A549 (cell line): ENCODE measurements at regions not wholly inside any gene's neighbourhood (a gene's known extent, or its start where the extent isn't known, plus 50 kb on each side); places are given as distances from the start of the nearest gene placed in this dataset.

Experiments used
- ATAC-seq, 2 experiments: fragments of 200-7000 bp in 1 of 2; fragments of >200 bp in 1 of 2; cut with Nextera tagmentation in 1 of 2; cut with Tn5 transposase in 1 of 2; 3 replicates each; pipeline versions ENCODE4 v1.8.0 to v1.9.1; 2018 to 2020; ENCODE audit warnings: mild to moderate bottlenecking in 1 of 2, moderate library complexity in 1 of 2
- CTCF ChIA-PET: fragments of 300-600 bp; sonication (Branson Sonifier 250); formaldehyde crosslinking; extraction: SDS; loops from one replicate; lab custom pipeline; 2021; ENCODE audit warnings: antibody characterized with exemption, inconsistent platforms; lab: Yijun Ruan, JAX
- POLR2A ChIA-PET: fragments of 350-600 bp; formaldehyde crosslinking; extraction: SDS; loops from one replicate; lab custom pipeline; 2021; ENCODE audit warnings: antibody characterized with exemption, inconsistent platforms; lab: Yijun Ruan, JAX
- DNase-seq, 2 experiments: peaks; one replicate each; pipeline versions ENCODE4 v3.0.0 to v3.0.0-alpha.2; 2011 to 2016; ENCODE audit warnings: low read depth in 1 of 2, low spot score in 1 of 2
- FAIRE-seq: peaks from 2 replicates; lab custom pipeline; 2011; peaks lifted over from hg19 to GRCh38; lab: Jason Lieb, UNC
- H3K27ac ChIP-seq, 2 experiments: fragments of >200 bp; sonication (Bioruptor Twin); formaldehyde crosslinking; 3 replicates each; pipeline ENCODE4 v1.5.1; 2016 to 2017
- H3K4me1 ChIP-seq: fragments of >200 bp; sonication (Bioruptor Twin); formaldehyde crosslinking; 3 replicates; pipeline ENCODE4 v1.6.1; 2016
- H3K4me2 ChIP-seq: fragments of >200 bp; sonication (Bioruptor Twin); formaldehyde crosslinking; 3 replicates; pipeline ENCODE4 v1.6.1; 2016
- H3K4me3 ChIP-seq: fragments of >200 bp; sonication (Bioruptor Twin); formaldehyde crosslinking; 3 replicates; pipeline ENCODE4 v1.5.1; 2016
- H3K9me3 ChIP-seq: fragments of >200 bp; sonication (Bioruptor Twin); formaldehyde crosslinking; 3 replicates; pipeline ENCODE4 v1.6.1; 2016
- BHLHE40 ChIP-seq: IDR thresholded peaks from 2 replicates; pipeline ENCODE4 v1.6.1; 2012; ENCODE audit warnings: low read depth, low read length, inconsistent platforms
- CBX2 ChIP-seq: fragments of 200-600 bp; sonication (generic); IDR thresholded peaks from 2 replicates; pipeline ENCODE4 v1.6.1; 2016; ENCODE audit warnings: low read depth, mild to moderate bottlenecking, borderline replicate concordance
- CBX8 ChIP-seq: fragments of 200-600 bp; sonication (generic); IDR thresholded peaks from 2 replicates; pipeline ENCODE4 v1.6.1; 2016
- CEBPB ChIP-seq, 2 experiments: fragments of >200 bp in 1 of 2; sonication (Bioruptor Twin) in 1 of 2; formaldehyde crosslinking in 1 of 2; IDR thresholded peaks; 2 replicates each; pipeline ENCODE4 v1.6.1; 2012 to 2016
- CHD4 ChIP-seq: fragments of 200-600 bp; sonication (generic); IDR thresholded peaks from 2 replicates; pipeline ENCODE4 v1.6.1; 2016; ENCODE audit warnings: antibody characterized with exemption, mild to moderate bottlenecking, borderline replicate concordance
- EHF ChIP-seq: fragments of 250-450 bp; sonication (Bioruptor Pico); IDR thresholded peaks from 2 replicates; pipeline ENCODE4 v1.5.0; 2020; ENCODE audit warnings: mild to moderate bottlenecking
- FOSL2 ChIP-seq, 2 experiments: fragments of 450-650 bp in 1 of 2; fragments of >200 bp in 1 of 2; sonication (Bioruptor Twin) in 1 of 2; formaldehyde crosslinking; IDR thresholded peaks; 2 replicates each; pipeline versions ENCODE4 v1.5.0 to v1.6.1; 2016 to 2020; ENCODE audit warnings: mild to moderate bottlenecking in 1 of 2, moderate library complexity in 1 of 2
- HEYL ChIP-seq: fragments of 250-450 bp; sonication (Bioruptor Pico); IDR thresholded peaks from 2 replicates; pipeline ENCODE4 v1.8.0; 2021; ENCODE audit warnings: mild to moderate bottlenecking, moderate library complexity
- HOXB5 ChIP-seq: fragments of 250-450 bp; sonication (Bioruptor Pico); IDR thresholded peaks from 2 replicates; pipeline ENCODE4 v1.5.0; 2020; ENCODE audit warnings: mild to moderate bottlenecking, moderate library complexity
- JUNB ChIP-seq: fragments of >200 bp; sonication (Bioruptor Twin); formaldehyde crosslinking; IDR thresholded peaks from 2 replicates; pipeline ENCODE4 v1.6.1; 2016
- KDM1A ChIP-seq: fragments of 200-600 bp; sonication (generic); IDR thresholded peaks from 2 replicates; pipeline ENCODE4 v1.6.1; 2016; ENCODE audit warnings: low read depth, mild to moderate bottlenecking
- KDM5A ChIP-seq: fragments of 200-600 bp; sonication (generic); IDR thresholded peaks from 2 replicates; pipeline ENCODE4 v1.6.1; 2016; ENCODE audit warnings: antibody characterized with exemption, mild to moderate bottlenecking
- MAFK ChIP-seq: fragments of 450-650 bp; IDR thresholded peaks from 2 replicates; pipeline ENCODE4 v1.6.1; 2014; ENCODE audit not compliant: partially characterized antibody
- MYC ChIP-seq: IDR thresholded peaks from 2 replicates; pipeline ENCODE4 v1.6.1; 2012; ENCODE audit warnings: mild to moderate bottlenecking, inconsistent platforms, low read length, improper control_type of control experiment, borderline replicate concordance
- NFE2L2 ChIP-seq: fragments of 150-350 bp; conservative IDR thresholded peaks from 2 replicates; pipeline ENCODE4 v1.6.1; 2014; ENCODE audit warnings: low read length
- NPAS2 ChIP-seq: fragments of 250-450 bp; sonication (Bioruptor Pico); IDR thresholded peaks from 2 replicates; pipeline ENCODE4 v1.8.0; 2022; ENCODE audit warnings: mild to moderate bottlenecking, moderate library complexity, borderline replicate concordance
- NR3C1 ChIP-seq: fragments of >200 bp; sonication (Bioruptor Twin); formaldehyde crosslinking; IDR thresholded peaks from 3 replicates; pipeline ENCODE4 v1.6.1; 2017
- POLR2A ChIP-seq: IDR thresholded peaks from 2 replicates; pipeline ENCODE4 v1.6.1; 2012; ENCODE audit warnings: mild to moderate bottlenecking, low read length
- POLR2AphosphoS2 ChIP-seq: conservative IDR thresholded peaks from 2 replicates; pipeline ENCODE4 v1.6.1; 2012; ENCODE audit warnings: low read length, improper control_type of control experiment, inconsistent platforms
- RAD21 ChIP-seq, 2 experiments: fragments of >200 bp in 1 of 2; sonication (Bioruptor Twin) in 1 of 2; formaldehyde crosslinking in 1 of 2; IDR thresholded peaks in 1 of 2; conservative IDR thresholded peaks in 1 of 2; 2 replicates in 1 of 2; 3 replicates in 1 of 2; pipeline ENCODE4 v1.6.1; 2012 to 2018; ENCODE audit warnings: inconsistent platforms in 1 of 2
- RARB ChIP-seq: fragments of 250-450 bp; sonication (Bioruptor Pico); IDR thresholded peaks from 2 replicates; pipeline ENCODE4 v1.8.0; 2021; ENCODE audit warnings: mild to moderate bottlenecking, moderate library complexity
- RCOR1 ChIP-seq: fragments of 150-350 bp; IDR thresholded peaks from 2 replicates; pipeline ENCODE4 v1.6.1; 2014; ENCODE audit warnings: antibody characterized with exemption, low read length, low read depth
- RFX5 ChIP-seq: fragments of 450-650 bp; IDR thresholded peaks from 2 replicates; pipeline ENCODE4 v1.7.1; 2014; ENCODE audit warnings: antibody characterized with exemption, mild to moderate bottlenecking, moderate library complexity
- RNF2 ChIP-seq: fragments of 200-600 bp; sonication (generic); IDR thresholded peaks from 2 replicates; pipeline ENCODE4 v1.6.1; 2016; ENCODE audit warnings: low read depth, mild to moderate bottlenecking, antibody characterized with exemption, moderate library complexity, borderline replicate concordance
- SMC3 ChIP-seq: fragments of >200 bp; sonication (Bioruptor Twin); formaldehyde crosslinking; IDR thresholded peaks from 3 replicates; pipeline ENCODE4 v1.6.1; 2018; ENCODE audit warnings: inconsistent platforms
- SREBF2 ChIP-seq: fragments of 450-650 bp; IDR thresholded peaks from 2 replicates; pipeline ENCODE4 v1.6.1; 2014; ENCODE audit warnings: mild to moderate bottlenecking, moderate library complexity
- ZFP36 ChIP-seq: fragments of 450-650 bp; IDR thresholded peaks from 2 replicates; pipeline ENCODE4 v1.6.1; 2014; ENCODE audit warnings: borderline replicate concordance; ENCODE audit not compliant: partially characterized antibody
- WGBS: methylation state at CpG from one replicate; pipeline ENCODE4 v1.1.6; 2017; ENCODE audit errors: missing lambda C conversion rate; 5-methylcytosine and 5-hydroxymethylcytosine counted together
- TF ChIP-seq, protein P1 (sequence below): IDR thresholded peaks from 2 replicates; pipeline ENCODE4 v1.6.1; 2012; ENCODE audit warnings: low read depth, borderline replicate concordance
- TF ChIP-seq, protein P2 (sequence below): IDR thresholded peaks from 2 replicates; pipeline ENCODE4 v1.6.1; 2012
- TF ChIP-seq, protein P3 (sequence below): fragments of 200-600 bp; sonication (generic); IDR thresholded peaks from 2 replicates; pipeline ENCODE4 v1.6.1; 2016; ENCODE audit warnings: antibody characterized with exemption, mild to moderate bottlenecking, moderate library complexity
- TF ChIP-seq, protein P4 (sequence below): IDR thresholded peaks from 2 replicates; pipeline ENCODE4 v1.6.1; 2012

DNA sequence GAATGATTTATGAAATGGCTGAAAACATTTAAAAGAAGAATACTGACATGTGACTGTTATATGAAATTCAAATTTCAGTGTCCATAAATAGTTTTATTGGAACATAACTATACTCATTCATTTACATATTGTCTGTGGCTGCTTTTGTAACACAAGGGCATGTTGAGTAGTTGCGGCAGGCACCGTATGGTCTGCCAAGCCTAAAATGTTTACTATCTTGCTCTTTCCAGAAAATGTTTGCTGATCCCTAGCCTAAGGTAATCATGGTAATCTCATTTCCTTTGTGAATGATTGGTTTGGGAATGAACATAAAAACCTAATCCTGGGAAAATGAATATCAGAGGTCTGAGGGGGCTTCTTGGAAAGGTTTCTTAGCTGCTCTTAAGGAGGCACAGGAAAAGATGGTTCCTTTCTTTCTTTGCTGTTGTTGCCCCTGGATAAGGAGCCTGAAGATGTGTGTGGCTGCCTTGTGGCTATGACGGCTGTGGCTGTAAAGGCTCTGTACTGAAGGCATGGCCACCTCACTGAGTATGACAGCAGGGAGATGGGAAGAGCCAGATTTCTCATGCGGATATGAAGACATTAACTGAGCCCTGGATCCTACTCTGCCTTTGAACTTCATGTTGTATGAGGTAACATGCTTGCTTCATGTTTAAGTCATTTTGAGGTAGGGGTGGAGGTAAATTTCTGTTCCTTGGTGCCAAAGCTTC lies 419.4 kb upstream of the CLINT1 start:
- no peak for FAIRE-seq
- Histone ChIP-seq H3K4me3 (no peak overlapping the region), H3K4me1 (no peaks in the 10 kb centered on the region), H3K4me2 (no peak overlapping the region), H3K27ac (no peak overlapping the region), H3K9me3 (no peaks in the 10 kb centered on the region)
- WGBS: 73% methylated on average over 4 of the region's 4 CpGs
- TF ChIP-seq FOSL2 (IDR thresholded peaks at IDR 0.05) (no peak), FOSL2 (CRISPR knock-in tag; IDR thresholded peaks at IDR 0.05) (no peak), KDM5A (no peak), ZFP36 (no peak), CBX2 (no peak)
- CTCF ChIA-PET: interaction anchor here (0.8 to 2.4 kb wide), 3 partner anchors 11 to 256 kb away, joined by 3 to 6 read pairs (median 4); no protein-coding TSS in a partner anchor
- no peak for ATAC-seq
- POLR2A ChIA-PET: no interaction called here
- DNase-seq: no peak

DNA sequence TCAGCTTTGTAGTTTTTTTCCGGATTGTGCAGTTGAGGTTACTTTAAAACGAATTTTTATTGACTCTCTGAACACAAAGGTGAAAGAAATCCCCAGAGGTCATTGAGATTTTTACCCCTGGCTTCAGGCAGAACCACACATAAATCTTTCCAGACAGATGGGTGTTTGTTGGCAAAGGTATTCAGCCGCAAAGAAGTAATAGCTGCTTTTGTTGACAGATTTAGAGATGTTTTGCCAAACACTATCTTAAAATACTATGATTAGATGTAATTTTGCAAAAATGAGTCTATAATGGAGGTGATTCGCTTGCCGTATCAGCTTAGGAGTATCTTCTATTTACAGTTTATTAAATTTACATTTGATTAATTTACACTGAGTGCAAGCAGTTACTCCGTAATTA lies 418.3 kb upstream of the CLINT1 start:
- Histone ChIP-seq H3K9me3 (no peaks in the 10 kb centered on the region), H3K27ac (no peak overlapping the region), H3K4me1 (no peaks in the 10 kb centered on the region), H3K4me3 (no peak overlapping the region), H3K4me2 (no peak overlapping the region)
- 28% methylated on average over 6 of the region's 6 CpGs for WGBS
- DNase-seq: no peak
- ATAC-seq: no peak
- TF ChIP-seq, protein P1, sequence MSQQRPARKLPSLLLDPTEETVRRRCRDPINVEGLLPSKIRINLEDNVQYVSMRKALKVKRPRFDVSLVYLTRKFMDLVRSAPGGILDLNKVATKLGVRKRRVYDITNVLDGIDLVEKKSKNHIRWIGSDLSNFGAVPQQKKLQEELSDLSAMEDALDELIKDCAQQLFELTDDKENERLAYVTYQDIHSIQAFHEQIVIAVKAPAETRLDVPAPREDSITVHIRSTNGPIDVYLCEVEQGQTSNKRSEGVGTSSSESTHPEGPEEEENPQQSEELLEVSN: no peak
- no peak for TF ChIP-seq RCOR1
- no peak for TF ChIP-seq BHLHE40
- no peak for TF ChIP-seq CHD4
- no peak for TF ChIP-seq MYC
- FAIRE-seq: no peak
- CTCF ChIA-PET: interaction anchor here (1.1 to 2.4 kb wide), 2 partner anchors 12 to 257 kb away, joined by 3 to 6 read pairs; no protein-coding TSS in a partner anchor
- POLR2A ChIA-PET: no interaction called here

DNA sequence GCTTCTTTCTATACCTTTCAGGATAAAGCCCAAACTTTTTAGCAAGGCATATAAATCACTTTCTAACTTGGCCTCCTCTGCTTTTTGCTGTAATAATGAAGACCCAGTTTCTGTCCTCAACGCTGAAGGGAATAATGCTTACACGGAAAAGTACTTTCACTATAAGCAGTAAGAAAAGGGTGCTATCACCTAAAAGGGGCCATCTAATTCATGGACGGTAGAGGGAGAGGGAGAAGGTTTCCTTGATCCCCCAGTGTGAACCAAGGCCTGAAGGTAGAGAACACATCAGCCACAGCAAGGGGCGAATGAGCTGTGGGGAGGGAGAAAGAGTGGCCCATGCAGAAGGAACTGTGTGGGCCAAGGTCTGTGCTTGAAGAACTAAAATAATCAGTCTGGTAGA lies 417.7 kb upstream of the CLINT1 start:
- POLR2A ChIA-PET: no interaction called here
- no peak for FAIRE-seq
- CTCF ChIA-PET: interaction anchor here (2.4 kb wide), 1 partner anchor 12 kb away, joined by 6 read pairs; no protein-coding TSS in a partner anchor

DNA sequence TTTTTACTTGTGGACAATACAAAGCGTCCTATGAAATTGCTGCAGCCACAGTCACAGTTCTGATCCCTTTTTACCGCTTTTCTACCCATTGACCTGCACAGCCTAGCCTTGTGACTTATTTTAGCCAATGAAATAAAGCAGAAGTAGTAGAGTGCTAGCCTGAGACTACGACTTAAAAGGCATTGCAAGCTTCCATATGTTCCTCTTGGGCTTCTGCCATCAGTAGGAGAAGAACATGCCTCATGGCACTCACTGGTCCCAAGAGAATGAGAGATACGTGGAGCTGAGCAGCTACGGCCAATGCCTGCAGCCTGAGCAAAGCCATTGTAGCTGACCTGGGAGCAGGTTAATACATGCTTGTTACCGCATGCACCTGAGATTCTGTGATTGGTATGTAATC lies 416.6 kb upstream of the CLINT1 start:
- no peak overlapping the region for H3K27ac ChIP-seq
- no peak overlapping the region for H3K4me3 ChIP-seq
- ATAC-seq (no peak), DNase-seq (no peak), FAIRE-seq (no peak)
- no peak overlapping the region for H3K4me2 ChIP-seq
- H3K4me1 ChIP-seq: no peaks in the 10 kb centered on the region
- CTCF ChIA-PET: interaction anchor here (1.5 kb wide), 1 partner anchor 14 kb away, joined by 4 read pairs; no protein-coding TSS in a partner anchor
- H3K9me3 ChIP-seq: no peaks in the 10 kb centered on the region
- POLR2A ChIA-PET: no interaction called here
- 19% methylated on average over 6 of the region's 6 CpGs for WGBS
- TF ChIP-seq NFE2L2 (no peak), NR3C1 (no peak), RNF2 (no peak), MYC (no peak), KDM1A (no peak), RAD21 (conservative IDR thresholded peaks at IDR 0.05 in 1 of 2, IDR thresholded peaks at IDR 0.05 in 1 of 2) (no peak), POLR2AphosphoS2 (no peak), CHD4 (no peak), CBX8 (no peak), EHF (CRISPR knock-in tag) (no peak)
- TF ChIP-seq, protein P2, sequence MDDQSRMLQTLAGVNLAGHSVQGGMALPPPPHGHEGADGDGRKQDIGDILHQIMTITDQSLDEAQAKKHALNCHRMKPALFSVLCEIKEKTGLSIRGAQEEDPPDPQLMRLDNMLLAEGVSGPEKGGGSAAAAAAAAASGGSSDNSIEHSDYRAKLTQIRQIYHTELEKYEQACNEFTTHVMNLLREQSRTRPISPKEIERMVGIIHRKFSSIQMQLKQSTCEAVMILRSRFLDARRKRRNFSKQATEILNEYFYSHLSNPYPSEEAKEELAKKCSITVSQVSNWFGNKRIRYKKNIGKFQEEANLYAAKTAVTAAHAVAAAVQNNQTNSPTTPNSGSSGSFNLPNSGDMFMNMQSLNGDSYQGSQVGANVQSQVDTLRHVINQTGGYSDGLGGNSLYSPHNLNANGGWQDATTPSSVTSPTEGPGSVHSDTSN: no peak
- TF ChIP-seq, protein P3, sequence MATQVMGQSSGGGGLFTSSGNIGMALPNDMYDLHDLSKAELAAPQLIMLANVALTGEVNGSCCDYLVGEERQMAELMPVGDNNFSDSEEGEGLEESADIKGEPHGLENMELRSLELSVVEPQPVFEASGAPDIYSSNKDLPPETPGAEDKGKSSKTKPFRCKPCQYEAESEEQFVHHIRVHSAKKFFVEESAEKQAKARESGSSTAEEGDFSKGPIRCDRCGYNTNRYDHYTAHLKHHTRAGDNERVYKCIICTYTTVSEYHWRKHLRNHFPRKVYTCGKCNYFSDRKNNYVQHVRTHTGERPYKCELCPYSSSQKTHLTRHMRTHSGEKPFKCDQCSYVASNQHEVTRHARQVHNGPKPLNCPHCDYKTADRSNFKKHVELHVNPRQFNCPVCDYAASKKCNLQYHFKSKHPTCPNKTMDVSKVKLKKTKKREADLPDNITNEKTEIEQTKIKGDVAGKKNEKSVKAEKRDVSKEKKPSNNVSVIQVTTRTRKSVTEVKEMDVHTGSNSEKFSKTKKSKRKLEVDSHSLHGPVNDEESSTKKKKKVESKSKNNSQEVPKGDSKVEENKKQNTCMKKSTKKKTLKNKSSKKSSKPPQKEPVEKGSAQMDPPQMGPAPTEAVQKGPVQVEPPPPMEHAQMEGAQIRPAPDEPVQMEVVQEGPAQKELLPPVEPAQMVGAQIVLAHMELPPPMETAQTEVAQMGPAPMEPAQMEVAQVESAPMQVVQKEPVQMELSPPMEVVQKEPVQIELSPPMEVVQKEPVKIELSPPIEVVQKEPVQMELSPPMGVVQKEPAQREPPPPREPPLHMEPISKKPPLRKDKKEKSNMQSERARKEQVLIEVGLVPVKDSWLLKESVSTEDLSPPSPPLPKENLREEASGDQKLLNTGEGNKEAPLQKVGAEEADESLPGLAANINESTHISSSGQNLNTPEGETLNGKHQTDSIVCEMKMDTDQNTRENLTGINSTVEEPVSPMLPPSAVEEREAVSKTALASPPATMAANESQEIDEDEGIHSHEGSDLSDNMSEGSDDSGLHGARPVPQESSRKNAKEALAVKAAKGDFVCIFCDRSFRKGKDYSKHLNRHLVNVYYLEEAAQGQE: no peak

More for the DNA sequence above, 417.7 kb upstream of the CLINT1 start:
- no peak for TF ChIP-seq HOXB5 (CRISPR knock-in tag)
- no peak for TF ChIP-seq NPAS2 (CRISPR knock-in tag)
- TF ChIP-seq NR3C1: no peak
- TF ChIP-seq JUNB: no peak
- TF ChIP-seq CBX8: no peak
- no peak for TF ChIP-seq HEYL (CRISPR knock-in tag)
- no peak for TF ChIP-seq BHLHE40
- TF ChIP-seq RARB (CRISPR knock-in tag): no peak
- TF ChIP-seq RFX5: no peak
- no peak for TF ChIP-seq SMC3
- TF ChIP-seq CBX2: no peak
- no peak for TF ChIP-seq MAFK
- no peak for TF ChIP-seq SREBF2
- TF ChIP-seq CEBPB (IDR thresholded peaks at IDR 0.05): no peak
- TF ChIP-seq POLR2A: no peak
- no peak for TF ChIP-seq RNF2
- TF ChIP-seq, protein P4, sequence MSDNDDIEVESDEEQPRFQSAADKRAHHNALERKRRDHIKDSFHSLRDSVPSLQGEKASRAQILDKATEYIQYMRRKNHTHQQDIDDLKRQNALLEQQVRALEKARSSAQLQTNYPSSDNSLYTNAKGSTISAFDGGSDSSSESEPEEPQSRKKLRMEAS: no peak
- H3K4me3 ChIP-seq: no peak overlapping the region
- H3K4me1 ChIP-seq: no peaks in the 10 kb centered on the region
- ATAC-seq: no peak
- H3K9me3 ChIP-seq: no peaks in the 10 kb centered on the region
- H3K27ac ChIP-seq: no peak overlapping the region
- H3K4me2 ChIP-seq: no peak overlapping the region
- DNase-seq: no peak
- 5% methylated on average over 4 of the region's 4 CpGs for WGBS
